HepG2 (cell line): ENCODE measurements at regions not wholly inside any gene's neighbourhood (a gene's known extent, or its start where the extent isn't known, plus 50 kb on each side); places are given as distances from the start of the nearest gene placed in this dataset.

Source experiments
- EEA1 ChIP-seq: sonication (generic); formaldehyde crosslinking; IDR thresholded peaks from 2 replicates; pipeline ENCODE4 v1.5.1; 2020; ENCODE audit warnings: mild to moderate bottlenecking, missing genetic modification reagents, borderline replicate concordance
- ELF3 ChIP-seq: IDR thresholded peaks from 2 replicates; pipeline ENCODE4 v1.6.1; 2016; ENCODE audit warnings: missing genetic modification reagents, missing compliant biosample characterization
- FOXO1 ChIP-seq: sonication (generic); formaldehyde crosslinking; IDR thresholded peaks from 2 replicates; pipeline ENCODE4 v1.4.0; 2020; ENCODE audit warnings: missing genetic modification reagents
- KDM2A ChIP-seq: sonication (generic); formaldehyde crosslinking; IDR thresholded peaks from 2 replicates; pipeline ENCODE4 v1.4.0; 2020; ENCODE audit warnings: low read depth, missing genetic modification reagents, borderline replicate concordance
- MAFF ChIP-seq: IDR thresholded peaks from 2 replicates; pipeline ENCODE4 v1.6.1; 2011; ENCODE audit warnings: low read depth, low read length, improper control_type of control experiment
- MLLT10 ChIP-seq: sonication (generic); formaldehyde crosslinking; IDR thresholded peaks from 2 replicates; pipeline ENCODE4 v1.4.0; 2020; ENCODE audit warnings: missing genetic modification reagents
- NCOR1 ChIP-seq: fragments of 200-600 bp; sonication (generic); IDR thresholded peaks from 2 replicates; pipeline ENCODE4 v1.7.0; 2017; ENCODE audit warnings: antibody characterized with exemption, low read length, borderline replicate concordance
- RXRA ChIP-seq: sonication (generic); formaldehyde crosslinking; IDR thresholded peaks from 2 replicates; pipeline ENCODE4 v1.5.1; 2020; ENCODE audit warnings: missing genetic modification reagents
- TRIM22 ChIP-seq: fragments of 450-650 bp; IDR thresholded peaks from 2 replicates; pipeline ENCODE4 v1.6.1; 2017
- ZNF225 ChIP-seq: sonication (generic); formaldehyde crosslinking; IDR thresholded peaks from 2 replicates; pipeline ENCODE4 v1.4.0; 2020; ENCODE audit warnings: mild to moderate bottlenecking, missing genetic modification reagents
- ZNF75D ChIP-seq: sonication (generic); formaldehyde crosslinking; IDR thresholded peaks from 2 replicates; pipeline ENCODE4 v1.8.1; 2023; ENCODE audit warnings: missing genetic modification reagents, mild to moderate bottlenecking, borderline replicate concordance
- TF ChIP-seq, protein P1 (sequence below), 2 experiments: sonication (generic) in 1 of 2; formaldehyde crosslinking in 1 of 2; IDR thresholded peaks; 2 replicates each; pipeline versions ENCODE4 v1.5.1 to v1.6.1; 2011 to 2020; ENCODE audit warnings: borderline replicate concordance in 1 of 2, low read depth in 1 of 2, low read length in 1 of 2, mild to moderate bottlenecking in 1 of 2, missing genetic modification reagents in 1 of 2, moderate library complexity in 1 of 2
- TF ChIP-seq, protein P2 (sequence below): sonication (generic); formaldehyde crosslinking; IDR thresholded peaks from 2 replicates; pipeline ENCODE4 v1.9.0; 2021; ENCODE audit warnings: mild to moderate bottlenecking, missing genetic modification reagents
- TF ChIP-seq, protein P3 (sequence below): sonication (generic); formaldehyde crosslinking; IDR thresholded peaks from 2 replicates; pipeline ENCODE4 v1.5.1; 2020; ENCODE audit warnings: mild to moderate bottlenecking, moderate library complexity, missing genetic modification reagents
- TF ChIP-seq, protein P4 (sequence below): sonication (generic); formaldehyde crosslinking; IDR thresholded peaks from 2 replicates; pipeline ENCODE4 v1.4.0; 2020; ENCODE audit warnings: mild to moderate bottlenecking, missing genetic modification reagents

DNA sequence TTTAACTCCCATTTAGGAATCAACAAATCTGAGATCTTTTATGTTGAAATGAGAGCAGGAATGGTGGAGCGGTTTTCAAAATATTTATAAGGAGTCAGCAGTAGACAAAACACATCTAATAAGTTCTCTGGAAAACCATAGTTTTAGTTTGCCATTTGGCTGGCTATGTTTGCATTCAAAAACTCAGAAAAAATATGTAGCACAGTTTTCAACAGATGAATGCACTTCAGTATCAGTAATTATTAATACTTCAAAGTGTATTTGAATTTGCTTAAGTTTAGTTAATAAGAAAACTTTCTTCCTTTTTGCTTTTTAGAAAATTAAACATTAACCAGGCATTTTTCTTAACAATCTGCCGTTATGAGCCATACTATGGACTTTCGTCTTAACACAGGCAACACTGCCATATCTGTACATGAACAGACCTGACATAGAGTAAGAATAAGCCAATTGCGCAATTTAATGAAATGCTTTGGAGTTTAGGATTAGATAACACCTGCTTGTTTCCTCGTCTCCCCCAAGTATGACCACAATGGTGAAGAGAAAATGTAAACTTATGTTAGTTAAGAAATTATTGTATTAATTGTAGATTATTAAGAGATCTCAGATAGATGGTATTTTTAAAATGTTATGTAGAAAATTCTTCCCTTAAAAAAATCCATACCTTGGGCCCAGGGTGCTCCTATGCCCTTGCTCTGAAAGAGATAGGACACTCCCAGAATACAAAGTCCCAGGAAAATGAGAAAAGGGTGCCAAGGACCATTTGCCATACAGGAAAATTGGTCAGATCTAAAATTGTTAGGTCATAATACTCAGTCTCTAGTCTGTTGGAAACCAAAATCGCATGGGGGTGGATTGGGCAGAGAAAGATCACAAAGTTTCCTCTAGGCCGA, 552.3 kb upstream of the ARGLU1 start (continued):
- TF ChIP-seq TRIM22: no peak
- no peak for TF ChIP-seq KDM2A (CRISPR knock-in tag)
- TF ChIP-seq, protein P1, sequence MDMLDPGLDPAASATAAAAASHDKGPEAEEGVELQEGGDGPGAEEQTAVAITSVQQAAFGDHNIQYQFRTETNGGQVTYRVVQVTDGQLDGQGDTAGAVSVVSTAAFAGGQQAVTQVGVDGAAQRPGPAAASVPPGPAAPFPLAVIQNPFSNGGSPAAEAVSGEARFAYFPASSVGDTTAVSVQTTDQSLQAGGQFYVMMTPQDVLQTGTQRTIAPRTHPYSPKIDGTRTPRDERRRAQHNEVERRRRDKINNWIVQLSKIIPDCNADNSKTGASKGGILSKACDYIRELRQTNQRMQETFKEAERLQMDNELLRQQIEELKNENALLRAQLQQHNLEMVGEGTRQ (IDR thresholded peaks at IDR 0.05; ENCODE audit: low read depth, low read length): no peak
- TF ChIP-seq, protein P1 (CRISPR knock-in tag; IDR thresholded peaks at IDR 0.05; ENCODE audit: borderline replicate concordance): no peak
- TF ChIP-seq, protein P2, sequence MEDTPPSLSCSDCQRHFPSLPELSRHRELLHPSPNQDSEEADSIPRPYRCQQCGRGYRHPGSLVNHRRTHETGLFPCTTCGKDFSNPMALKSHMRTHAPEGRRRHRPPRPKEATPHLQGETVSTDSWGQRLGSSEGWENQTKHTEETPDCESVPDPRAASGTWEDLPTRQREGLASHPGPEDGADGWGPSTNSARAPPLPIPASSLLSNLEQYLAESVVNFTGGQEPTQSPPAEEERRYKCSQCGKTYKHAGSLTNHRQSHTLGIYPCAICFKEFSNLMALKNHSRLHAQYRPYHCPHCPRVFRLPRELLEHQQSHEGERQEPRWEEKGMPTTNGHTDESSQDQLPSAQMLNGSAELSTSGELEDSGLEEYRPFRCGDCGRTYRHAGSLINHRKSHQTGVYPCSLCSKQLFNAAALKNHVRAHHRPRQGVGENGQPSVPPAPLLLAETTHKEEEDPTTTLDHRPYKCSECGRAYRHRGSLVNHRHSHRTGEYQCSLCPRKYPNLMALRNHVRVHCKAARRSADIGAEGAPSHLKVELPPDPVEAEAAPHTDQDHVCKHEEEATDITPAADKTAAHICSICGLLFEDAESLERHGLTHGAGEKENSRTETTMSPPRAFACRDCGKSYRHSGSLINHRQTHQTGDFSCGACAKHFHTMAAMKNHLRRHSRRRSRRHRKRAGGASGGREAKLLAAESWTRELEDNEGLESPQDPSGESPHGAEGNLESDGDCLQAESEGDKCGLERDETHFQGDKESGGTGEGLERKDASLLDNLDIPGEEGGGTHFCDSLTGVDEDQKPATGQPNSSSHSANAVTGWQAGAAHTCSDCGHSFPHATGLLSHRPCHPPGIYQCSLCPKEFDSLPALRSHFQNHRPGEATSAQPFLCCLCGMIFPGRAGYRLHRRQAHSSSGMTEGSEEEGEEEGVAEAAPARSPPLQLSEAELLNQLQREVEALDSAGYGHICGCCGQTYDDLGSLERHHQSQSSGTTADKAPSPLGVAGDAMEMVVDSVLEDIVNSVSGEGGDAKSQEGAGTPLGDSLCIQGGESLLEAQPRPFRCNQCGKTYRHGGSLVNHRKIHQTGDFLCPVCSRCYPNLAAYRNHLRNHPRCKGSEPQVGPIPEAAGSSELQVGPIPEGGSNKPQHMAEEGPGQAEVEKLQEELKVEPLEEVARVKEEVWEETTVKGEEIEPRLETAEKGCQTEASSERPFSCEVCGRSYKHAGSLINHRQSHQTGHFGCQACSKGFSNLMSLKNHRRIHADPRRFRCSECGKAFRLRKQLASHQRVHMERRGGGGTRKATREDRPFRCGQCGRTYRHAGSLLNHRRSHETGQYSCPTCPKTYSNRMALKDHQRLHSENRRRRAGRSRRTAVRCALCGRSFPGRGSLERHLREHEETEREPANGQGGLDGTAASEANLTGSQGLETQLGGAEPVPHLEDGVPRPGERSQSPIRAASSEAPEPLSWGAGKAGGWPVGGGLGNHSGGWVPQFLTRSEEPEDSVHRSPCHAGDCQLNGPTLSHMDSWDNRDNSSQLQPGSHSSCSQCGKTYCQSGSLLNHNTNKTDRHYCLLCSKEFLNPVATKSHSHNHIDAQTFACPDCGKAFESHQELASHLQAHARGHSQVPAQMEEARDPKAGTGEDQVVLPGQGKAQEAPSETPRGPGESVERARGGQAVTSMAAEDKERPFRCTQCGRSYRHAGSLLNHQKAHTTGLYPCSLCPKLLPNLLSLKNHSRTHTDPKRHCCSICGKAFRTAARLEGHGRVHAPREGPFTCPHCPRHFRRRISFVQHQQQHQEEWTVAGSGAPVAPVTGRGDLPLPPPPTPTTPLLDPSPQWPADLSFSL (CRISPR knock-in tag): no peak
- TF ChIP-seq, protein P3, sequence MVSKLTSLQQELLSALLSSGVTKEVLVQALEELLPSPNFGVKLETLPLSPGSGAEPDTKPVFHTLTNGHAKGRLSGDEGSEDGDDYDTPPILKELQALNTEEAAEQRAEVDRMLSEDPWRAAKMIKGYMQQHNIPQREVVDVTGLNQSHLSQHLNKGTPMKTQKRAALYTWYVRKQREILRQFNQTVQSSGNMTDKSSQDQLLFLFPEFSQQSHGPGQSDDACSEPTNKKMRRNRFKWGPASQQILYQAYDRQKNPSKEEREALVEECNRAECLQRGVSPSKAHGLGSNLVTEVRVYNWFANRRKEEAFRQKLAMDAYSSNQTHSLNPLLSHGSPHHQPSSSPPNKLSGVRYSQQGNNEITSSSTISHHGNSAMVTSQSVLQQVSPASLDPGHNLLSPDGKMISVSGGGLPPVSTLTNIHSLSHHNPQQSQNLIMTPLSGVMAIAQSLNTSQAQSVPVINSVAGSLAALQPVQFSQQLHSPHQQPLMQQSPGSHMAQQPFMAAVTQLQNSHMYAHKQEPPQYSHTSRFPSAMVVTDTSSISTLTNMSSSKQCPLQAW: no peak
- TF ChIP-seq FOXO1 (CRISPR knock-in tag): peak; percentile 50; the same call in 1 of the 2 replicates
- no peak for TF ChIP-seq MAFF
- no peak for TF ChIP-seq MLLT10
- TF ChIP-seq EEA1 (CRISPR knock-in tag): no peak
- TF ChIP-seq ELF3 (CRISPR knock-in tag): peak; percentile 91
- no peak for TF ChIP-seq ZNF225 (CRISPR knock-in tag)
- TF ChIP-seq, protein P4, sequence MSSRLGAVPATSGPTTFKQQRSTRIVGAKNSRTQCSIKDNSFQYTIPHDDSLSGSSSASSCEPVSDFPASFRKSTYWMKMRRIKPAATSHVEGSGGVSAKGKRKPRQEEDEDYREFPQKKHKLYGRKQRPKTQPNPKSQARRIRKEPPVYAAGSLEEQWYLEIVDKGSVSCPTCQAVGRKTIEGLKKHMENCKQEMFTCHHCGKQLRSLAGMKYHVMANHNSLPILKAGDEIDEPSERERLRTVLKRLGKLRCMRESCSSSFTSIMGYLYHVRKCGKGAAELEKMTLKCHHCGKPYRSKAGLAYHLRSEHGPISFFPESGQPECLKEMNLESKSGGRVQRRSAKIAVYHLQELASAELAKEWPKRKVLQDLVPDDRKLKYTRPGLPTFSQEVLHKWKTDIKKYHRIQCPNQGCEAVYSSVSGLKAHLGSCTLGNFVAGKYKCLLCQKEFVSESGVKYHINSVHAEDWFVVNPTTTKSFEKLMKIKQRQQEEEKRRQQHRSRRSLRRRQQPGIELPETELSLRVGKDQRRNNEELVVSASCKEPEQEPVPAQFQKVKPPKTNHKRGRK (CRISPR knock-in tag): no peak
- no peak for TF ChIP-seq ZNF75D (CRISPR knock-in tag)
- TF ChIP-seq NCOR1: peak; percentile 72; the same call in 1 of the 2 replicates
- no peak for TF ChIP-seq RXRA (CRISPR knock-in tag)
